K562 (cell line): ENCODE measurements at regions not wholly inside any gene's neighbourhood (a gene's known extent, or its start where the extent isn't known, plus 50 kb on each side); places are given as distances from the start of the nearest gene placed in this dataset.

ENCODE experiments used
- ATAC-seq: fragments of 200-7000 bp; cut with Tn5 transposase; 3 replicates; pipeline ENCODE4 v1.9.1; 2020; ENCODE audit warnings: moderate library complexity
- BruUV-seq: library from RNA; stranded (reverse); fragments of 400-500 nt; replicated peaks from 2 replicates; lab custom pipeline; 2021; lab: Mats Ljungman, UMichigan
- CTCF ChIA-PET: fragments of 300-600 bp; formaldehyde crosslinking; extraction: SDS; loops from one replicate; lab custom pipeline; 2021; ENCODE audit warnings: low intra/inter-chr PET ratio; lab: Yijun Ruan, JAX
- POLR2A ChIA-PET: fragments of 300-600, 350-650 bp; sonication (Branson Sonifier 250); formaldehyde crosslinking; extraction: SDS; loops from one replicate; lab custom pipeline; 2021; ENCODE audit warnings: antibody characterized with exemption, inconsistent platforms; lab: Yijun Ruan, JAX
- DNase-seq, 4 experiments: peaks; one replicate each; pipeline versions ENCODE4 v3.0.0 to v3.0.0-alpha.2; 2011 to 2018; ENCODE audit warnings: low spot score in 3 of 4, mixed read lengths in 3 of 4; ENCODE audit errors: extremely low read depth in 1 of 4
- FAIRE-seq: peaks from 2 replicates; lab custom pipeline; 2011; peaks lifted over from hg19 to GRCh38; lab: Jason Lieb, UNC
- H2AFZ ChIP-seq: 2 replicates; pipeline ENCODE4 v1.6.0; 2011; ENCODE audit warnings: low read depth, low read length, control low read depth, inconsistent platforms
- H3K27ac ChIP-seq: fragments of 200-600 bp; 3 replicates; pipeline ENCODE4 v1.8.0; 2011; ENCODE audit warnings: low read depth, mild to moderate bottlenecking, control low read depth, inconsistent platforms, low read length, moderate library complexity, mixed read lengths; ENCODE audit errors: extremely low read depth
- H3K27me3 ChIP-seq, 2 experiments: fragments of 300-600 bp in 1 of 2; 2 replicates in 1 of 2; 3 replicates in 1 of 2; pipeline versions ENCODE4 v1.6.0 to v1.8.0; 2011; ENCODE audit warnings: inconsistent platforms in 2 of 2, low read length in 2 of 2, mild to moderate bottlenecking in 1 of 2, mixed read lengths in 1 of 2, moderate library complexity in 1 of 2; ENCODE audit not compliant: control insufficient read depth in 2 of 2, insufficient read depth in 2 of 2
- H3K36me3 ChIP-seq: fragments of 300-600 bp; 3 replicates; pipeline ENCODE4 v1.8.0; 2011; ENCODE audit warnings: mild to moderate bottlenecking, low read length, inconsistent platforms; ENCODE audit not compliant: control insufficient read depth, insufficient read depth
- H3K4me1 ChIP-seq, 2 experiments: fragments of 200-600 bp in 1 of 2; replicated peaks in 1 of 2; 2 replicates in 1 of 2; 3 replicates in 1 of 2; pipeline versions ENCODE4 v1.5.1 to v1.8.0; 2011; ENCODE audit warnings: inconsistent platforms in 2 of 2, low read length in 2 of 2, mild to moderate bottlenecking in 1 of 2, mixed read lengths in 1 of 2, moderate library complexity in 1 of 2; ENCODE audit not compliant: control insufficient read depth in 2 of 2, insufficient read depth in 2 of 2
- H3K4me2 ChIP-seq: 2 replicates; pipeline ENCODE4 v1.6.1; 2011; ENCODE audit warnings: low read length, control low read depth, inconsistent platforms, mixed read lengths; ENCODE audit not compliant: insufficient read depth
- H3K4me3 ChIP-seq: fragments of 200-600 bp; sonication (generic), shearing (Covaris generic); 2 replicates; pipeline ENCODE4 v1.5.1; 2016; ENCODE audit warnings: control low read depth, inconsistent platforms
- H3K79me2 ChIP-seq: fragments of 200-600 bp; 3 replicates; pipeline ENCODE4 v1.8.0; 2011; ENCODE audit warnings: low read length, inconsistent platforms; ENCODE audit not compliant: control insufficient read depth, insufficient read depth
- H3K9ac ChIP-seq, 2 experiments: 2 replicates each; pipeline versions ENCODE4 v1.6.0 to v1.6.1; 2011; ENCODE audit warnings: low read depth in 2 of 2, low read length in 2 of 2, control low read depth in 1 of 2, inconsistent platforms in 1 of 2, mild to moderate bottlenecking in 1 of 2, mixed read lengths in 1 of 2; ENCODE audit not compliant: insufficient read depth in 1 of 2
- H3K9me1 ChIP-seq: one replicate; pipeline ENCODE4 v1.6.0; 2011; ENCODE audit warnings: inconsistent platforms, mild to moderate bottlenecking, low read length, moderate library complexity; ENCODE audit not compliant: control insufficient read depth, insufficient read depth
- H3K9me3 ChIP-seq: replicated peaks from 2 replicates; pipeline ENCODE4 v1.5.1; 2011; ENCODE audit warnings: low read depth, low read length, inconsistent platforms; ENCODE audit not compliant: control insufficient read depth, insufficient read depth
- H4K20me1 ChIP-seq: replicated peaks from 2 replicates; pipeline ENCODE4 v1.6.1; 2011; ENCODE audit warnings: low read length, inconsistent platforms, mixed read lengths; ENCODE audit not compliant: control insufficient read depth, insufficient read depth
- BDP1 ChIP-seq: IDR thresholded peaks from 3 replicates; pipeline ENCODE4 v1.6.1; 2011; ENCODE audit not compliant: insufficient read length, insufficient read depth
- BHLHE40 ChIP-seq: IDR thresholded peaks from 2 replicates; pipeline ENCODE4 v1.6.1; 2011; ENCODE audit warnings: low read length, improper control_type of control experiment
- CBFA2T3 ChIP-seq: fragments of 450-650 bp; IDR thresholded peaks from 2 replicates; pipeline ENCODE4 v1.6.1; 2017
- CXXC5 ChIP-seq: fragments of 250-450 bp; sonication (Bioruptor Pico); IDR thresholded peaks from 2 replicates; pipeline ENCODE4 v1.8.0; 2022; ENCODE audit warnings: inconsistent platforms, mild to moderate bottlenecking, moderate library complexity
- MIER1 ChIP-seq: fragments of 450-650 bp; IDR thresholded peaks from 2 replicates; pipeline ENCODE4 v1.6.1; 2016; ENCODE audit warnings: antibody characterized with exemption, mild to moderate bottlenecking, low read depth
- POLR2H ChIP-seq: IDR thresholded peaks from 2 replicates; pipeline ENCODE4 v1.6.1; 2016; ENCODE audit warnings: missing genetic modification characterization, low read depth, mild to moderate bottlenecking, control low read depth, missing compliant biosample characterization, moderate library complexity
- ZFX ChIP-seq: sonication (generic); formaldehyde crosslinking; IDR thresholded peaks from 2 replicates; pipeline ENCODE4 v1.8.0; 2022; ENCODE audit warnings: mild to moderate bottlenecking, missing genetic modification reagents, moderate library complexity
- ZNF764 ChIP-seq: fragments of 250-450 bp; sonication (Bioruptor Pico); IDR thresholded peaks from 2 replicates; pipeline ENCODE4 v1.4.0; 2020; ENCODE audit warnings: low read depth, mild to moderate bottlenecking, moderate library complexity
- WGBS: fragments of 100-300 bp; shearing (Covaris generic); methylation state at CpG from one replicate; pipeline ENCODE4 v1.1.6; 2016; ENCODE audit warnings: low coverage, mixed read lengths; ENCODE audit not compliant: insufficient coverage; ENCODE audit errors: missing lambda C conversion rate; 5-methylcytosine and 5-hydroxymethylcytosine counted together
- in situ Hi-C: fragments of 300-500 bp; cut with MboI; formaldehyde crosslinking; loops from 4 replicates; pipeline ENCODE4 v1.15.0; 2018; ENCODE audit warnings: inconsistent platforms, mixed read lengths
- intact Hi-C: fragments of 100-400 bp; cut with micrococcal nuclease; formaldehyde crosslinking; loops from 2 replicates; pipeline ENCODE4 v1.14.2; 2022
- TF ChIP-seq, protein P1 (sequence below): fragments of 450-650 bp; IDR thresholded peaks from 2 replicates; pipeline ENCODE4 v1.6.1; 2017; ENCODE audit warnings: antibody characterized with exemption
- TF ChIP-seq, protein P2 (sequence below): fragments of 450-650 bp; IDR thresholded peaks from 2 replicates; pipeline ENCODE4 v1.6.1; 2016; ENCODE audit warnings: borderline replicate concordance

DNA sequence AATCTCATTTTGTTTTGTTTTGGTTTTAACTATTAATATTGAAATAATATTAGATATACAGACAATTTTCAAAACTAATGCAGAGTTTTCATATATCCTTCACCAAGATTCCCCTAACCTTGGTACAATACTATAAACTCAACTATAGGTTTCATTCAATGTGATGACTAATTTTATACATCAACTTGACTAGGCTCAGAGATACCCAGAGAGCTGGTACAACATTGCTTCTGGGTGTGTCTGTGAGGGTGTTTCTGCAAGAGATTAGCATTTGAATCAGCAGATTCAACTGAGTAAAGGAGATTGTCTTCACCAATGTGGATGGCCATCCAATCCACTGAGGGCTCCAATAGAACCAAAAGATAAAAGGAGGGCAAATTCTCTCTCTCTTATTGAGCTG lies 221.3 kb upstream of the CRIM1 start (continued):
- TF ChIP-seq MIER1, result no peak
- TF ChIP-seq, protein P1, sequence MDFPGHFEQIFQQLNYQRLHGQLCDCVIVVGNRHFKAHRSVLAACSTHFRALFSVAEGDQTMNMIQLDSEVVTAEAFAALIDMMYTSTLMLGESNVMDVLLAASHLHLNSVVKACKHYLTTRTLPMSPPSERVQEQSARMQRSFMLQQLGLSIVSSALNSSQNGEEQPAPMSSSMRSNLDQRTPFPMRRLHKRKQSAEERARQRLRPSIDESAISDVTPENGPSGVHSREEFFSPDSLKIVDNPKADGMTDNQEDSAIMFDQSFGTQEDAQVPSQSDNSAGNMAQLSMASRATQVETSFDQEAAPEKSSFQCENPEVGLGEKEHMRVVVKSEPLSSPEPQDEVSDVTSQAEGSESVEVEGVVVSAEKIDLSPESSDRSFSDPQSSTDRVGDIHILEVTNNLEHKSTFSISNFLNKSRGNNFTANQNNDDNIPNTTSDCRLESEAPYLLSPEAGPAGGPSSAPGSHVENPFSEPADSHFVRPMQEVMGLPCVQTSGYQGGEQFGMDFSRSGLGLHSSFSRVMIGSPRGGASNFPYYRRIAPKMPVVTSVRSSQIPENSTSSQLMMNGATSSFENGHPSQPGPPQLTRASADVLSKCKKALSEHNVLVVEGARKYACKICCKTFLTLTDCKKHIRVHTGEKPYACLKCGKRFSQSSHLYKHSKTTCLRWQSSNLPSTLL, result no peak
- TF ChIP-seq BHLHE40, result no peak
- TF ChIP-seq CXXC5 (CRISPR knock-in tag), result no peak

DNA sequence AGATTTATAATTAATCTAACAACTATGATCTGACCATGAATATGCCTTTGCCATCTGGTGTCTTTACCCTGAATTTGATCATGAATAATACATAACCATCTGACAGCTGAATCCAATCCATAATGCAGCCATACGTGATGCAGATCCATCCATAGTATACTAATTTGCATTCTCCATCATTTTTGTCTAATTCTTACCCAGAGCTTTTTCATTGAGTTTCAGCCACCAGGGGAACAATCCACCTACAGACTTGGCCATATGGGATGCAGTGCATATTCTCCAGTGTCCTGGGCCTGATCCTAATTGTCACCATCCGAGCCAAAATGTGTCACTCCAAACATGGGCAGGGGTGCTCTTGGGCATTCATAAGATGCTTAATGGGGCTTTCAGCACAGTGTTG lies 227.2 kb upstream of the CRIM1 start:
- BruUV-seq, result no TSS peak
- POLR2A ChIA-PET, result no interaction called here
- H3K4me1 ChIP-seq, result no peaks in the 10 kb centered on the region
- FAIRE-seq (no peak), DNase-seq (no peak), ATAC-seq (no peak)
- no peaks in the 10 kb centered on the region for H3K27me3 ChIP-seq
- no peaks in the 10 kb centered on the region for H3K9me3 ChIP-seq
- no peaks in the 10 kb centered on the region for H3K9me1 ChIP-seq
- H4K20me1 ChIP-seq, result no peaks in the 10 kb centered on the region
- H3K36me3 ChIP-seq, result no peaks in the 10 kb centered on the region
- in situ Hi-C loops, result no loop called here
- H2AFZ ChIP-seq, result no peak overlapping the region
- no peak overlapping the region for H3K4me3 ChIP-seq
- H3K79me2 ChIP-seq, result no peaks in the 10 kb centered on the region
- TF ChIP-seq BDP1 (no peak), ZNF764 (no peak), CBFA2T3 (no peak), ZFX (CRISPR knock-in tag) (no peak), POLR2H (no peak)
- TF ChIP-seq, protein P2, sequence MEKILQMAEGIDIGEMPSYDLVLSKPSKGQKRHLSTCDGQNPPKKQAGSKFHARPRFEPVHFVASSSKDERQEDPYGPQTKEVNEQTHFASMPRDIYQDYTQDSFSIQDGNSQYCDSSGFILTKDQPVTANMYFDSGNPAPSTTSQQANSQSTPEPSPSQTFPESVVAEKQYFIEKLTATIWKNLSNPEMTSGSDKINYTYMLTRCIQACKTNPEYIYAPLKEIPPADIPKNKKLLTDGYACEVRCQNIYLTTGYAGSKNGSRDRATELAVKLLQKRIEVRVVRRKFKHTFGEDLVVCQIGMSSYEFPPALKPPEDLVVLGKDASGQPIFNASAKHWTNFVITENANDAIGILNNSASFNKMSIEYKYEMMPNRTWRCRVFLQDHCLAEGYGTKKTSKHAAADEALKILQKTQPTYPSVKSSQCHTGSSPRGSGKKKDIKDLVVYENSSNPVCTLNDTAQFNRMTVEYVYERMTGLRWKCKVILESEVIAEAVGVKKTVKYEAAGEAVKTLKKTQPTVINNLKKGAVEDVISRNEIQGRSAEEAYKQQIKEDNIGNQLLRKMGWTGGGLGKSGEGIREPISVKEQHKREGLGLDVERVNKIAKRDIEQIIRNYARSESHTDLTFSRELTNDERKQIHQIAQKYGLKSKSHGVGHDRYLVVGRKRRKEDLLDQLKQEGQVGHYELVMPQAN, result no peak
- no peak overlapping the region for H3K4me2 ChIP-seq
- no peak overlapping the region for H3K27ac ChIP-seq
- H3K9ac ChIP-seq, result no peak overlapping the region
- CTCF ChIA-PET, result no interaction called here
- intact Hi-C loops, result no loop called here
- WGBS, result 0% methylated on average over 2 of the region's 2 CpGs
